ENCODE measurements at regions not wholly inside any gene's neighbourhood (a gene's known extent, or its start where the extent isn't known, plus 50 kb on each side); places are given as distances from the start of the nearest gene placed in this dataset.
"Not testable (repeated sequence)": the region's sequence is repeated elsewhere in the genome, so short reads cannot be mapped to it uniquely, and the experiment has no call there.

GRCh38 chr21:39003982-39004633, 179.1 kb downstream of the PSMG1 start:
- peak; percentile 74 for DNase-seq (ENCODE audit: low read depth)

GRCh38 chr21:39001341-39001740, 181.9 kb downstream of the PSMG1 start:
- DNase-seq (ENCODE audit: low read depth), result no peak

GRCh38 chr21:39000496-39000895, 182.8 kb downstream of the PSMG1 start:
- DNase-seq (ENCODE audit: low read depth), result peak; percentile 28

GRCh38 chr21:38999161-38999560, 184.1 kb downstream of the PSMG1 start:
- no peak for DNase-seq (ENCODE audit: low read depth)

- DNase-seq (ENCODE audit: low read depth), result not testable (repeated sequence)
Observed at GRCh38 chr21:38998281-38998680, 185.0 kb downstream of the PSMG1 start.

GRCh38 chr21:38997843-38998175, 185.4 kb downstream of the PSMG1 start:
- DNase-seq (ENCODE audit: low read depth), result not testable (repeated sequence)

- DNase-seq (ENCODE audit: low read depth), result no peak
Observed at GRCh38 chr21:38997051-38997842, 186.0 kb downstream of the PSMG1 start.

- no peak for DNase-seq (ENCODE audit: low read depth)
Observed at GRCh38 chr21:38996355-38996754, 186.9 kb downstream of the PSMG1 start.

GRCh38 chr21:38995731-38996130, 187.5 kb downstream of the PSMG1 start:
- DNase-seq (ENCODE audit: low read depth), result no peak

- no peak for DNase-seq (ENCODE audit: low read depth)
Observed at GRCh38 chr21:38995071-38995669, 188.1 kb downstream of the PSMG1 start.

- no peak for DNase-seq (ENCODE audit: low read depth)
Observed at GRCh38 chr21:38994042-38994441, 188.3 kb downstream of the ETS2 start.

- peak; percentile 88 for DNase-seq (ENCODE audit: low read depth)
Observed at GRCh38 chr21:38993561-38993960, 187.8 kb downstream of the ETS2 start.

- no peak for DNase-seq (ENCODE audit: low read depth)
Observed at GRCh38 chr21:38992737-38993136, 187.0 kb downstream of the ETS2 start.

- DNase-seq (ENCODE audit: low read depth), result peak; percentile 50
Observed at GRCh38 chr21:38990424-38990794, 184.7 kb downstream of the ETS2 start.

GRCh38 chr21:38989745-38990423, 184.2 kb downstream of the ETS2 start:
- peak; percentile 95 for DNase-seq (ENCODE audit: low read depth)

GRCh38 chr21:38989379-38989744, 183.6 kb downstream of the ETS2 start:
- no peak for DNase-seq (ENCODE audit: low read depth)

GRCh38 chr21:38988509-38989378, 183.0 kb downstream of the ETS2 start:
- no peak for DNase-seq (ENCODE audit: low read depth)

GRCh38 chr21:38987633-38988508, 182.1 kb downstream of the ETS2 start:
- DNase-seq (ENCODE audit: low read depth), result no peak

- no peak for DNase-seq (ENCODE audit: low read depth)
Observed at GRCh38 chr21:38986806-38987632, 181.3 kb downstream of the ETS2 start.

GRCh38 chr21:38986406-38986805, 180.7 kb downstream of the ETS2 start:
- DNase-seq (ENCODE audit: low read depth), result no peak
